ENCODE measurements at regions not wholly inside any gene's neighbourhood (a gene's known extent, or its start where the extent isn't known, plus 50 kb on each side); places are given as distances from the start of the nearest gene placed in this dataset.

GRCh38 chr3:150057227-150057626, 86.5 kb upstream of the PFN2 start:
- no peak for DNase-seq

DNA sequence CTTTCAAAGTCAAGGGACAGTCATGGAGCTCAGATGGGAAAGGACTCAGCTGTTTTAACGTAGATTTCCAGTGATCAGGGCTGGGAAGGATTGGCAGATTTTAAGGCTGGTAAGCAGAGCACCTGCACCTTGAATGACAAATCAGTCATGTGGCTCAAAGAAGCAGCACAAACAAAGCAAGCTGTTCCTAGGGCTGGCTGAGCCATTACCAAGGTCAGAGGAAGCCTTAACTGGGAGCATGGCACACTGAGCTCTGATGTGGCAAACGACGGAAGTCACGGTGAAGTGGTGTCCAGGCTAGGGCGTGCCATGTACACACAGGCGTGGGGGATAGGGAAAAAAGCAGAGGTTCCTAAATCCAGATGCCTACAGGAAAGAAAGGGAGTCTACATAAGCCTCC, 84.6 kb upstream of the PFN2 start:
- no peak for DNase-seq

DNA sequence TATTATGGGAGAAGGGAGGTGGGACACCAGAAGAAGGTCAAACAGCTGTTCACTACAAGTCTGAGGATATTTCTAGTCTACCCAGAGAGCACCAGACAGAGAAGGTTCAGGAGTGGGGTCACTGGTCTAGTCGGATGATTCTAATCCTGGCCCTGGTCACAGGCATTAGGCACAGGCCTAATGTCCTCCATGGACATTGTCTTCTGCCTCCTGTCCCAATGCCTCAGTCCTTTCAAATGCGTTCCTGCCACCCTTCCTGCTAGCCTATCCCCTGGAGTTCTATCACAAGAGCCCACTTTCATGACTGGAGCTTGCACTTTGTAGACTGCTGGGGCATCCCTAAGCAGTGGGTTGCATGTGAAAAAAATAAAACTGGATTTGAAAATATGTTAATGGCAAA, 83.9 kb upstream of the PFN2 start:
- no peak for DNase-seq

- no peak for DNase-seq
Measured at GRCh38 chr3:150050510-150050909, 79.8 kb upstream of the PFN2 start.

- no peak for DNase-seq
Measured at GRCh38 chr3:150049317-150049716, 78.6 kb upstream of the PFN2 start.

DNA sequence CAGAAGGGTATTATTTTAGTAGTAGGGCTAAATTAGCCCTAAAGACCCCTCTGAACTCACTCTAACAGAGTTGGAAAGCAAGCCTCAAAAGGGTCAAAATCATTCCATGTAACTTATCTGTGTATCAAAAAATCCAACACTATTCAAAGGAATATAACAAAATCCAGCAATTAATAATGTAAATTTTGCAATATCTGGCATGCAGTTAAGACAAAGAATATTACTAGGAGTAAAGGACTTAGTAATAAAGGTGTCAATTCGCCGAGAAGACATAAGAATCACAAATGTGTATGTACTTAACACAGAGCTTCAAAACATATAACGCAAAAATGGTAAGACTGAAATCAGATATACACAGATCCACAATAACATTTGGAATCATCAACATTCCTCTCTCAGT, 71.2 kb upstream of the PFN2 start:
- no peak for DNase-seq

- no peak for DNase-seq
Measured at GRCh38 chr3:150040097-150040496, 69.4 kb upstream of the PFN2 start.

DNA sequence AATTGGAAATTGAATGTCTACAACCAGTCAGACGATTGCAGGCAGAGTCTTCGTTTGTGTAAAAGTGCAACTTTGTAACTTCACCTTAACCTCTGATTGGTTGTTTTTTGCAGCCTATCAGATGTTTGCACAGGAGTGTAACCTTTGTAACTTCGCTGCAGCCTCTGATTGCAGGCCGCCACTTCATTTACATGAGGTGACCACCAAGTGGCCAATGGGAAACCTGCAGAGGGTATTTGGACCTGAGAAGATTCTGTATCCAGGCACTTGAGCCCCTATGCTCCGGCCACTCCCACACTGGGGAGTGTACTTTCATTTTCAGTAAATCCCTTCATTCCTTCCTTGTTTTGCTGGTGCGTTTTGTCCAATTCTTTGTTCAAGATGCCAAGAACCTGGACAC, 68.1 kb upstream of the PFN2 start:
- DNase-seq: no peak

- DNase-seq: no peak
Measured at GRCh38 chr3:150036780-150037179, 66.1 kb upstream of the PFN2 start.

GRCh38 chr3:150035910-150036612, 65.4 kb upstream of the PFN2 start:
- no peak for DNase-seq

DNA sequence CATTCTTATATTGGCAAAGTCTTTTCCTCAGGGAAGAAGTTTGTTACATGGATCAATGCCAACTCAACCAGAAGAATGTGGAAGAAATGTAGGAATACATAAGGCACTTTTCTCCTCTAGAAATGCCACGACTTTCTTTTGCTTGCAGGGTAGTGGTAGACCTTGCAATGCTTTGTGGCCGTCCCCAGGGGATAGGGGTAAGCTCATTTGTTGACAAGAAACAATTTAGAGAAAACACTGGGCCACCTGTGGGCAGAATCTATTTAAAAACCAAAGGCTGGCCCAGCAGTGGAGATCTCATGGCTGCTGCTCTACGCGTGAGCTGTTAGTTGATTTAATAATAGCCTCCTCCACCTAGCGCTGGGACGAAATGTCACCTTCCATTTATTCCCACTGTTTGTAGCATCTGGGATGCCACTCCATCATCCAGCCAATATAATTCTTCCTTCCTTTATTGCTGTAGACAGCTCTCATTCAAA, 64.6 kb upstream of the PFN2 start:
- no peak for DNase-seq

DNA sequence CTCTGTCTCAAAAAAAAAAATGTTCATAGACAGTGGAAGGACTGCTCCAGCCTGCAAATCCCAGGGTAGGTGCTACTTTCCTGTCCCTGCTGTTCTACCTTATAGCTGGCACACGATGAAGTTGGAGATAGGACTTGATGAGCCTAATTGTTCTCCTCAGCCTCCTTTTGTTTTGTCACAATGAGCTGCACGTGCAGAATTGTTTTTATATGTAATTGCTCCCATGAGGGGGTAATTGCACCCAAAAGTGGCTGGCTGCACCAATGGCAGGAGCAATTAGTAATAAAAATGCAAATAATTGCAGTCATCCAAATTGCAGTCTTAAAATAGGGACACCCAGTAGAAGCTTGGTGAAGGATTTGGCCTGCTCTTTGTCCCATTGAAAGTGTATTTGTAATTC, 63.0 kb upstream of the PFN2 start:
- no peak for DNase-seq

GRCh38 chr3:150030841-150031240, 60.1 kb upstream of the PFN2 start:
- DNase-seq: no peak

GRCh38 chr3:150023239-150023636, 52.5 kb upstream of the PFN2 start:
- DNase-seq: no peak

DNA sequence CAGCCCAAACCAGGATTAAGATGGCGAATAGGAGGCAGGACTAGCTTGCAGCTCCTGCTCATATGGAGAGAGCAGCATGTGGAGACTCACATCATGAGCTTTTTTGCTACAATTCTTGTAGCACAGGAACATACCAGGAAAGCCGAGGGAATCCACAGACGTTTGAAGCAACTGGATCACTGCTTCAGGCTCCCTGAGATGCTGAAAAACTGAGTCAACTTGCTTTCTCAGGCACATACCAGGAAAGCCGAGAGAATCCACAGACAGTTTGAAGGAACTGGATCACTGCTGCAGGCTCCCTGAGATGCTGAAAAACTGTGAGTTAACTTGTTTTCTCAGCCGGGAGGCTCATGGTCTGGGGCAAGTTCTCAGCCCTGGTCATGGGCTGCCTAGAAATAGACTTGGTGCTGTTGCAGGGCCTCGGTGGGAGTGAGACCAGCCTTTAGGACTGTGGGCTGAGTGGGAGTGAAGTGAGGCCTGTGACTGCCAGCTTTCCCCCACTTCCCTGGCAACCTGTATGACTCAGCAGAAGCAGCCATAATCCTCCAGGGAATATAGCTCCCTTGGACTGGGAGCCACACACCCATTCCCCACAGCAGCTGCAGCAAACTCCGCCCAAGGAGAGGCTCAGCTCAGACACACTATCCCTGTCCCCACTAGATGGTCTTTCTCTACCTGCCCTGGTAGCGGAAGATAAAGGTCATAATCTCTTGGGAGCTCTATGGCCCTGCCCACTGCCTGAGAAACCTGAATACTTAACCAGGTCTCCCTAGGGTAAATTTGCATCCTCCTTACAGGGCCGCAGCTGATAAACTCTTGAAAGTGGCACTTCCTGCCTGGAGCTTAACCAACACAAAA, 51.9 kb upstream of the PFN2 start:
- no peak for DNase-seq

DNA sequence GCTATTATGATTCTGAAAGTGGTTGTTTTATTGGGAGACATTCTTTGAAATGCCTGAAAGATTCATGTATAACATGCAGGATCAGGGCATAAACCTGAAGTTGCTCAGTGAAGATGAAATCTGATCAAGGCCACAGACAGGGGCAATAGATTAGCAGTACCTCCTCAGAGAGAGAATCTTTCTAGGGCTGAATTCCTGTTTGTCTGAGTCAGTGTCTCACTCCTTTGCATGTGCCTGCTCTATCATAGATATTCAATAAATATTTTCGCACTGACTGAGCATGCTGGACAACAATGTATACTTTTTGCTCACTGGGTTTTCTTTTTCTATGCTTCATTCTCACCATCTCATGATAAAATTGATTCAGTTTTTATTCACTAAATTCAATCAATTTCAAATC, 49.8 kb upstream of the PFN2 start:
- no peak for DNase-seq

Measured in T-helper 1 cell (primary cell).